ENCODE measurements at regions not wholly inside any gene's neighbourhood (a gene's known extent, or its start where the extent isn't known, plus 50 kb on each side); places are given as distances from the start of the nearest gene placed in this dataset.

DNA sequence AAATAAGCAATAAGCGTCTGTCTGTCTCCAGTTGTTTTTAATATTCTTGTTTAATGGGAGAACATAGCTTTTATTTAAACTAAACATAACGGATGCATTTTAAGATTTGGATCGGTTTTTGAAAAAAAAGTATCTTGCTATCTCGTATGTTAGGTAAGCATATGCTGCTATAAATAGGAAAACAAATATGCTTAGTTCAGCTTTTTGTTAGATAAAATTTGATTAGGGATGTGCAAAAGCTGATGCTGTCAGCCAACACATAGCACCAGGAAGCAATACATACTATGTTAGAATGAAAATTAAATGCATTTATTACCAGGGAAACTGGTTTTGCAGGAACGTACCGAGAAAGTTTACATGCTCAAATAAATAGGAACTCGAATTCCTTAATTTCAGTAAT, 843.1 kb upstream of the WWC1 start:
- no peaks in the 10 kb centered on the region for H3K27me3 ChIP-seq
- DNase-seq = no peak
- no peaks in the 10 kb centered on the region for H3K36me3 ChIP-seq
- no peaks in the 10 kb centered on the region for H3K4me1 ChIP-seq
- H3K27ac ChIP-seq = no peak overlapping the region
- no peak for TF ChIP-seq CTCF (IDR thresholded peaks at IDR 0.05)
- intact Hi-C loops (cut with DNase I; ENCODE audit: low total_unique reads) = no loop called here
- H3K4me3 ChIP-seq = no peak overlapping the region
- H3K9me3 ChIP-seq = no peaks in the 10 kb centered on the region

DNA sequence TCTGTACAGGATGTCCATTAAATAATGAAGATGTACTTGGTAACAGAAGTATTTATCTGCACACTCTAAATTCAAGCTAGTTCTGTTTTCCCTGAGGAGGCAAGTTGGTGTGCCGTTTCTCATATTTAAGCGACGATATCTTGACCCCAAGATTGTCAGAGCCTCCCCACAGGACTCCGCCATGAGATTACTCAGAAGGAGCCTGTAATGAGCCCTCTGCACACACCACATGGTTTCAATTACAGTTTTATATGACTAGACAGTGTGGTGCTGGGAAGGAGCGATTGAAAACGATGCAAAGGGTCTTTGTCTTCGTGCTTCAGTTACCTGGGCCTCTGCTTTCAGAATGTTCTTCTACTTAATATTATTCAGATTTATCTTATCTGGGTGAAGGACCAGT, 840.4 kb upstream of the WWC1 start:
- TF ChIP-seq CTCF (IDR thresholded peaks at IDR 0.05) = no peak
- H3K9me3 ChIP-seq = no peaks in the 10 kb centered on the region
- no peaks in the 10 kb centered on the region for H3K36me3 ChIP-seq
- intact Hi-C loops (cut with DNase I; ENCODE audit: low total_unique reads) = no loop called here
- no peaks in the 10 kb centered on the region for H3K4me1 ChIP-seq
- no peak for DNase-seq
- H3K4me3 ChIP-seq = no peak overlapping the region
- no peak overlapping the region for H3K27ac ChIP-seq
- H3K27me3 ChIP-seq = no peaks in the 10 kb centered on the region

- H3K9me3 ChIP-seq = no peaks in the 10 kb centered on the region
- intact Hi-C loops (cut with DNase I; ENCODE audit: low total_unique reads) = no loop called here
- no peak overlapping the region for H3K4me3 ChIP-seq
- TF ChIP-seq CTCF (IDR thresholded peaks at IDR 0.05) = no peak
- H3K27ac ChIP-seq = no peak overlapping the region
- DNase-seq = no peak
- H3K27me3 ChIP-seq = no peaks in the 10 kb centered on the region
- no peaks in the 10 kb centered on the region for H3K36me3 ChIP-seq
- H3K4me1 ChIP-seq = no peaks in the 10 kb centered on the region
Measured at GRCh38 chr5:167452136-167452535, 839.3 kb upstream of the WWC1 start.

DNA sequence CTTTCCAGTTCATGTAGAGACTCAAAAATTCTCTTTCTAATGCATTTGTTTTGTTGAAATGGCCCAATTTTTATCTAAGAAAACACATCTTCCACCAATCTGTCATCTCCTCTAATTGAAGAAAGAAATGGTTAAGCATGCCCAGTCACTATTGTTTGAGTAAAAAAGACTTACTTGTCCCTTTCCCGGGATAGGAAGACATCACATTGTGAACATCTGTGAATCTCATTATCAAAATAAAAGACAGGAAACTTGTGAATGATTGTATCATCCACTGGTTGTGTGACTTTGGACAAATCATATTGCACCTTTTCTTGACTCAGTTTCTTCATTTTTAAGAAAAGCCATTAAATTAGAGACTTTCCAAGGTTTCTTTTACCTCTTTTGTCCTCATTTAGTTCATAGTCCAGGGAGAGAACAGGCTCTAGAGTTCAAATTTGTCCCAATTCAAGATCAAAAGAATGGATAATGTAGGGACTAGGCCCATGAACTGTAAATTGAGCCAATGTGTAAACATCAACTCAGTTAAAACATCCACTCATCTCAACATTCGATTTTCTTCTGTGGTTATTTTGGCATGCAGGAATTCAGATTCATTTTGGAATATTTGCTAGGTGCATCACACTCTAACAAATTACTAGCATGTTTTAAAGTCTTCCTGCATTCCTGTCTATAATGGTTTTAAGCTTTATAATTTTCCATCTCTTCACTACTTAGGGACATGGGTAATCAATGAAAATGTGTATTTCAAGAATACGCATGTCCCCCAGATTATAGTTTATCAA, 838.0 kb upstream of the WWC1 start:
- Histone ChIP-seq H3K4me1 (no peaks in the 10 kb centered on the region), H3K27me3 (no peaks in the 10 kb centered on the region)
- no peak for DNase-seq

GRCh38 chr5:167458412-167458811, 833.0 kb upstream of the WWC1 start:
- no peak for TF ChIP-seq CTCF (IDR thresholded peaks at IDR 0.05)
- H3K4me1 ChIP-seq = no peaks in the 10 kb centered on the region
- no peaks in the 10 kb centered on the region for H3K36me3 ChIP-seq
- H3K9me3 ChIP-seq = peaks cover 0 to 10% (median 4%) of the 10 kb centered on the region in 3 donors
- H3K27me3 ChIP-seq = no peaks in the 10 kb centered on the region
- H3K27ac ChIP-seq = no peak overlapping the region
- intact Hi-C loops (cut with DNase I; ENCODE audit: low total_unique reads) = no loop called here
- no peak overlapping the region for H3K4me3 ChIP-seq
- DNase-seq = no peak

More for the DNA sequence above, 838.0 kb upstream of the WWC1 start:
- intact Hi-C loops (cut with DNase I; ENCODE audit: low total_unique reads) = no loop called here
- no peak overlapping the region for H3K27ac ChIP-seq
- no peak for TF ChIP-seq CTCF (IDR thresholded peaks at IDR 0.05)
- H3K36me3 ChIP-seq = no peaks in the 10 kb centered on the region
- no peak overlapping the region for H3K4me3 ChIP-seq
- H3K9me3 ChIP-seq = no peaks in the 10 kb centered on the region

Measured in tibial artery (tissue), 4 donors.